ENCODE measurements at regions not wholly inside any gene's neighbourhood (a gene's known extent, or its start where the extent isn't known, plus 50 kb on each side); places are given as distances from the start of the nearest gene placed in this dataset.

DNA sequence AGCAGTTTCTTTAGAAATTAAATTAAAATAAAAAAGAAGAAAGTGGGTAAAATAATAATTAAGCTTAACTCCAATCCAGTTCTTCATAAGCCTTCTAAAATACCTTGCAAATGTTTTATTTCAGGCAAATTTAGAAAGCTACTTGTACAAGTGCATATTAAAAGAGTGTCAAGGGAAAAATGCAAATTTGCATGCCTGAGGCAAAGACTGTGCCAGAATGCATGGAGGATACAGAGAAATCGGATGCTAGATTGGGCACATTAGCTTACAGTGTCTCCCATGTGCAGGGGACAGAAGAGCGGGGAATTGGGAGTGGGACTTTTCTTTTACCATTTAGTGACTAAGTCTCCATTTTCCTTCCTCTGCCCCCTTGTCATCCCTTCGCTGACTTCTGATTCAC is 173.0 kb upstream of the NWD2 start:
- DNase-seq (ENCODE audit: low read depth in 2 of 2) = no peak

DNA sequence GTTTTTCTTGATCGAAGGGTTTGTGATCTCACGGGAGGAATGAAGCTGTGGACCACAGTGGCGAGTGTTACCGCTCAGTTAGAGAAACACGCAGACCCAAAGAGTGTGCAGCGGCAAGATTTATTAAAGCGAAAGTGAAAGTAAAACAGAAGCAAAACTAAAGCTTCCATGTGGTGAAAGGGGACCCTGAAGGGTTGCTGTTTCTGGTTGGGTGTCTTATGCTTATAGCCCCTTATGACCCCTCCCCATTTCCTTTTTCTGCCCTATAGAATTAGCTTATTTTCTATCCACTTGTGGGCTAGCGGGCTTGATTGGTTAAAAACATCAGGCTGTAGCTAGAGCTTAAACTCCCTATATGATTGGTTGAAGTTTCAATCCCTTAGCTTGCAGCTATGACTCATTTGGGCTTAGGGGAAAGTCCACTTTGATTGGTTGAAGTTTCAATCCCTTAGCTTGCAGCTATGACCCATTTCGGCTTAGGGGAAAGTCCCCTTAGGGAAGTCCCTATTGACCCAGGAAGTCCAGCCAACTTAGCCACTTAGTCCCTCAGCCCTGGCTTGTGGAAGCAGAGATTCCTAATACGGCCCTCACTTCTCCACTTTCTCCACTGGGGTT is 171.2 kb upstream of the NWD2 start:
- no peak for DNase-seq (ENCODE audit: low read depth in 2 of 2)

DNA sequence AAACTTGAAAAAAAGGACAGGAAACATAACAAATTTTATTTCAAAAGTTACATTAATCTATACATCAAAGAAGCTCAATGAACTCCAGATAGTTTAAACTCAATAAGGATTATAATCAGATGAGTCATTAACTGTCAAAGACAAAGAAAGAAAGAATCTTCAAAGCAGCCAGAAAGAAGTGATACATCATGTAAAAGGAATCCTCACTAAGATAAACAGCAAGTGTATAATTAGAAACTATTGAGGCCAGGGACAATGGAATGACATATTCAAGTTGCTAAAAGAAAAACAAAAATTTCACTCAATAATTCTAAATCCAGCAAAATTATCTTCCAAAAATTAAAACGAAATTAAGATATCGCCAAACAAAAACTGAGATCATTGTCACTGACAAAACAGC is 161.6 kb upstream of the NWD2 start:
- no peak for DNase-seq (ENCODE audit: low read depth in 2 of 2)

DNA sequence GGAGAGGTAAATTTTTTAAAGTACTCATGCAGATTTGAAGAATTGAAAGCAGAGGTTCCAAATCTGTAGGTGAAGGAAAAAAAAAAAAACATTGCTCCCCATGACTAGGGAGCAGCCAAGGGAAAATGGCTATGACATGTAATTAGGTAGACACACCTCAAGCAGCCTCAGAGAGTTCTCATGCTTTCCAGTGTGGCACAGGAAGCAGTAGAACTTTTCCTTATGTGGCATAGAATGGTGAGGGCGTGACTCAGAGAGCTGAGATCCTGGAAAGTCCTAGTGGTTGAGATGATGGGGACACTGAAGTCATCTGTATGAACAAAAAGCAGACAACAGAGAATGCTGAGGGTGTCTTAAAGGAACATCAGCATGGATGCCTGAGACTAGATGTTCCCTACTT is 148.6 kb upstream of the NWD2 start:
- no peak for DNase-seq (ENCODE audit: low read depth in 2 of 2)

DNA sequence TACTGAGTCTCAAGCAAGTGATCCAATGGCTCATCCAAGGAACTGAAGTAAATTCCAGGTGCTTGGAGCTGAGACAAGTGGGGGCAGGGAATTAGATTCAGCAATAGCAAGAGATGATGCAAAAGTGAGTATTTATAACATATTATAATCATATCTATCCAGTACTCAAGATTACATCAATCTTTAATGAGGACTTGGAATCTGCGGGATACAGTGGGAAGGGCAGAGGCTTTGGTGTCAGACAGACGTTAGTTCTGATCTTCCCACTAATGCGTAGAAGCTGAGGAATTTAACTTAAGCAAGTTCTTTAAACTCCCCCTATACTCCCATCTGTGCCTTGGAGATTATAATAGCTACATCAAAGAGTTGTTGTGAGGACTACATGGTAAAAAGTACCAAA is 143.4 kb upstream of the NWD2 start:
- no peak for DNase-seq (ENCODE audit: low read depth in 2 of 2)

DNA sequence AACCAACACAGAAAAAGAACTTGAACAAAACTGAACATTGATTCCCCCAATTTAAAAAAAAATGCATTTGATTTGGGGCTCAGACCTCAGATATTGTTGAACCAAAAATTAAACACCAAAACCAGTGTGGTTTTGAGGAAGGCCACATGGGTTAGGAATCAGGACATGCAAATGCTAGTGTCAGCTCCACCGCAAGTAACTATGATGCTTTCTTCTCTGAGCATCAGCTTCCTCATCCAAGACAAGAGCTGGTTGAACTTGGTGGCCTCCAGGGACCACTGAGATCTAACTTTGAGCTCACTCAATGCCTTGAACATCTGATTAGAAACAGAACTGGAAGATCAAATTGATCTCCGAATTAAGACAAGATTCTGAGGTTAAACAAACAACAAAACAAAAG is 142.9 kb upstream of the NWD2 start:
- DNase-seq (ENCODE audit: low read depth in 2 of 2) = no peak

DNA sequence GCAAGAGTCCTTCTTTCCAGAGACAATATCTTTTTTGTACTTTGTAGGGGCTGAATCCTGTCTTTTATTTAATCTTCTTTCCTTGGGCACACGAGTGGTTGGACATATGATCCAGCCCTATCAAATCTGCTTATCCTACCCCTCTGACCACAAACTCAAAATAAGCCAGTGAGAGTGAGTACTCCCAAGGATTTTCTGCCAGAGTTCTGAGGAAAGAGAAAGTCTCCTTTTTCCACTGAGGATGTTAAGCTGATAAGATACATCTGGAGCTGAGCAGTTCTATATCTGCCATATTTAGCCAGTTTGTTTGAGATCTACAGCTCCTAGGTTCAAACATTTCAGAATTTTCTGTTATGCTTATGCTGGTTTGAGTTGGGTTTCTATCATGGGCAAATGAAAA is 134.8 kb upstream of the NWD2 start:
- no peak for DNase-seq (ENCODE audit: low read depth in 2 of 2)

DNA sequence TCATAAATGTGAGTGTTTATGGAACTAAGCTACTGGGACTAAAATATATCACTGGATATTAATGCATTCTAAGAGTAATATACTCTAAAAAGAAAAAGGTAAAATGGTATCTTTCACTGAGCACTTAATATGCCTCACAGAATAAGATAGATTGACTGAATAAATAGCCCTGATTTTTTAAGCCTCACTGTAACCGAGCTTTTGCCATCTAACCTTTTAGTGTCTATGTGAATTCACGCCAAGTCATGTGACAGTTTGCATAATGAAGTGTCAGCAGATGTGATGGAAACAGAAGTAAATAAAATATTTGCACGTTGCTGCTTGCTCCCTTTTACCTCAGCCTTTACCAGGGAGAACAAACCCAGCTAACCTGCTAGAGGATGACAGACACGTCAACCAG is 119.7 kb upstream of the NWD2 start:
- no peak for DNase-seq (ENCODE audit: low read depth in 2 of 2)

DNA sequence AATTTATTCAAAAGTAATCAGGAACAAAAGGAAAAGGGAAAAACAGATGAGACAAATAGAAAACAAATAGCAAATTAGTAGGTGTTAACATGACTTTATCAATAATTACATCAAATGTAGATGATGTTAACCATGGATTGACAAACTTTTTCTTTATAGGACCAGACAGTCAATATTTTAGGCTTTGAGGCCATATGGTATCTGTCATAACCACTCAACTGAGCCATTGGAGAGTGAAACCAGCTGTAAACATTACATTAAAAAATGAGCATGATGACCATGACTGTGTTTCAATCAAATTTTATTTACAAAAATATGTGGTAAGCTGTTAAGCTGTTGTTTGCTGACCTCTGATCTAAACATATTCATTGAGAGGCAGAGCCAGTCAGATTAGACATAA is 118.5 kb upstream of the NWD2 start:
- DNase-seq (ENCODE audit: low read depth in 2 of 2) = no peak

DNA sequence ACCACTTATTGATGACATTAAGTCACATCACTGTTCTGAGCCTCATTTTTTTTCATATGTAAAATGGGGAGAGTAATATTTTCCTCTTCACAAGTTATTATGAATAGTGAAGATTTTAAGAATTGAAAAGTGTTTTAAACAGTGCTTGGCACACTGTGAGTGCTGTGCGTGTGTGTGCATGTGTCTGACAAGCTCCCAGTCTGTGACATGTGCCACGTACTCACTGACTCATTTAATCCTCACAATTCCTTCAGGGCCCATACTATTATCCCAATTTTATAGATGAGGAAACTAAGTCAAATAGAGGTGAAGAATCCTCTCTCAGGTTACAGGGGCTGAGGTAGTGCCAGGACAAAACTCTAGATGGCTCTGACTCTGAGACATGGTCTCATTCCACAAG is 114.1 kb upstream of the NWD2 start:
- DNase-seq (ENCODE audit: low read depth in 2 of 2) = no peak

DNA sequence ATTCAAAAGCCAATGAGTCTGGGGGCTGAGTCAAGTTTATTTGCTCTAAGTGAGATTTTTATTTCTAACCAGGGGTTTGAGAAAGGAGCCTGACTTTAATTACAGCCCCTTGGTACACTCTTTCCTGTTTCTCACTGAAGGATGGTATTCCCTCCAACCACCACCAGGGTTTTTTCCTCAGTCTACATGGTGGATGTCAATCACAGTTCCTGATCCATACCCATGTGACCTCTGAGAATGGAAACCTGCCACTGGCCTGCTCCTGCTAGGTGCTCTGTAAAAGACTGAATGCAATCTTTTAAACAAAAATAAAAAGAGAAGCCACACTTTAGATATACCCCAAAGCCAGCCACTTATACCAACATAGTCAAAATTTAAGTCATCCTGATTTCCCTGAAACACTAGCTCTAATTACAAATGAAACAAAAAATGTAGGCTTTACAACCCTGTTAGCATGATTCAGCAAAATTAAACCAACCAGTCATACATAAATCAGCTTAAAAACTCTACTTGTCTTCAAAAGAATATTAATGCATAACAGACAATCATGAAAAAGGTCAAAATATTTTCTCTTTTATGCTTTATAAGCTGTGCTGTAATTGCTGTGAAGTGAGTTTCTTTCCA is 112.1 kb upstream of the NWD2 start:
- no peak for DNase-seq (ENCODE audit: low read depth in 2 of 2)

DNA sequence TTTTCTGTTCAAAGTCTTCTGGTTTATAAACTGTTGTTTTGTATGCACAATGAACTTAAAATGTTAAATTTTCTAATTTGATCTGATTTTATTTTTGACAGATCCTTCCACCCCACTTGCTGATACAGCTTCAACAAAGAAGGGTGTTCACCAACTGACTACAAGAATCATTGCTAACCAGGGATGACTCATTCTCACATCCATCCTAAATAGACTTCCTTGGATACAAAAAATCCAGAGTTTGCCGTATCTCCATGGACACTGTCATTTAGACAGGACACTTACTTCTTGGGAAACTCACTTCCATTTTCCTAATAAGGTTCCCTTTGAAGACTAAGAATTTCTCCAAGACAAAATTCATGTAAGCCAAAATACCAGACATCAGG is 111.6 kb upstream of the NWD2 start:
- no peak for DNase-seq (ENCODE audit: low read depth in 2 of 2)

DNA sequence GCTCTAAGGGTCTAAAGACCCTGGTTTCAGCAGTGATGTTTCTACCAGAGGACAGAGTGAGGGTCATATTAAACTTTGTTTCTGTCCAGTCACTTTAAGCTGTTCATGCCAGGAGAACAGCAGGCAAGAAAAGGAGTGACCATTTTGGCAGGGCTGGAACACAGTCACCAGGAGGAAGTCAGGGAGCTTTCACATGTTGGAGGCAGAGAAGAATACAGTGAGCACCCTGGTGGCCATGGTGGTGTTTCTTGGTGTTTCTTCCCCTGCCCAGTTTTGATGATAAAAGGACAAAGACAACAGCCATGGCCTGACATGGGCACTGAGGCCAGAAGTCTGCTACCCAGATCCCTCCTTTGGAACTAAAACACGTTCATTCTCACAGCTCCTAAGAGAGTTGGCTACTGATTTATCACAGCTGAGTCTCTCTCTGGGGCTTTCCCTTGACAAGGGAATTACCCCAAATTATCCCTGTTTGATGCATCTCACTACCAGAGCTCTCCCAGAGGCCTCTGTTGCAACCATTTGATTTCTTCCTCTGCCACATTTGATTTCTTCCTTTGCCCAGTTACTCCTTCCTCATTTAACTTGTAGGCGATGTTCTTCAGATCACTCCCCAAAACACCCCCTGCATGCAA is 106.4 kb upstream of the NWD2 start:
- DNase-seq (ENCODE audit: low read depth in 2 of 2) = no peak

DNA sequence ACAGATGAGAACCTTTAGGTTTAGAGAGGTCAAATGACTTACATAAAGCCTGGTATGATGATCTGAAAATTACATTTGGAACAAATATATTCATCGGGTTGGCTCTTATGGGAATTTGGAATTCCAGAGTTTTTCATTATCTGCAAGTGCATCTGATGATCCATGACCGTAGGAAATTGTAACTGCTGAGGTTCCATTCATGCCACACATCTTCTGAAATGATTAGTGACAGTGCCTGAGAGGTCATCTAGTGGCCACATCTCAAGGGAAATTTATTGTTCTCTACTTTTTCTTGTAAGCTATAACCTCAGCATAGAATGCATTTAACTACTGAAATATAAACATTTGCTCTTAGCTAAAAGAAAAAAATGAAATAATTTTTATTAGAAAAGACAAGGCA is 105.8 kb upstream of the NWD2 start:
- DNase-seq (ENCODE audit: low read depth in 2 of 2) = no peak

DNA sequence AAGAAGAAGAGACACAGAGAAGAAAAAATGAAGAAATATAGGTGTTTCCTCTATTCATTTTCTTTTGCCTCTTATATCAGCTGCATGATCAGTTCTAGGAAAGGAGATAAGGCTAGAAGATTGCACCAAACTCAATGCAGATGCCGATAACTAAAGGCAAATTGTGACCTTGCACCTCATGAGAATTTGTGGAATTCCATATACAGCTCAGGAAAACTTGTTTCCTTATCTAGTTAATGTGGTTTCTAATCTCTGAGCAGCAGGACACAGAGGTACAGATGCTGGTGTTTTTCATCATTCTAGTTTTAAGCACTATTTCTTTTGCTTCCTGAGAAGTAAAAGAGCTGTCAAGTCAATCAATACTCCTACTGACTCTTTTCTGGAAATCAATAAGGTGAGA is 104.6 kb upstream of the NWD2 start:
- no peak for DNase-seq (ENCODE audit: low read depth in 2 of 2)

DNA sequence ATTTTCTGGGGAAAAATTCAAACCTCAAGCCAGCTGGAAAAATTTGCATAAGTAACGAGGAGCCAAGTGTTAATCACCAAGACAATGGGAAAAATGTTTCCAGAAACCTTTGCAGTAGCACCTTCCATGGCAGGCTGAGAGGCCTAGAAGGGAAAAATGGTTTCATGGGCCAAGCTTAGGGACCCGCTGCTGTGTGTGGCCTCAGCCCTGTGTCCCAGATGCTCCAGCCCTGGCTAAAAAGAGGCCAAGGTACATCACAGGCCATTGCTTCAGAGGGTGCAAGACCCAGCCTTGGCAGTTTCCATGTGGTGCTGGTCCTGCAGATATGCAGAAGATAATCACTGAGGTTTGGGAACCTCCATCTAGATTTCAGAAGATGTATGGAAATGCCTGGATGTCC is 98.3 kb upstream of the NWD2 start:
- DNase-seq (ENCODE audit: low read depth in 2 of 2) = no peak

DNA sequence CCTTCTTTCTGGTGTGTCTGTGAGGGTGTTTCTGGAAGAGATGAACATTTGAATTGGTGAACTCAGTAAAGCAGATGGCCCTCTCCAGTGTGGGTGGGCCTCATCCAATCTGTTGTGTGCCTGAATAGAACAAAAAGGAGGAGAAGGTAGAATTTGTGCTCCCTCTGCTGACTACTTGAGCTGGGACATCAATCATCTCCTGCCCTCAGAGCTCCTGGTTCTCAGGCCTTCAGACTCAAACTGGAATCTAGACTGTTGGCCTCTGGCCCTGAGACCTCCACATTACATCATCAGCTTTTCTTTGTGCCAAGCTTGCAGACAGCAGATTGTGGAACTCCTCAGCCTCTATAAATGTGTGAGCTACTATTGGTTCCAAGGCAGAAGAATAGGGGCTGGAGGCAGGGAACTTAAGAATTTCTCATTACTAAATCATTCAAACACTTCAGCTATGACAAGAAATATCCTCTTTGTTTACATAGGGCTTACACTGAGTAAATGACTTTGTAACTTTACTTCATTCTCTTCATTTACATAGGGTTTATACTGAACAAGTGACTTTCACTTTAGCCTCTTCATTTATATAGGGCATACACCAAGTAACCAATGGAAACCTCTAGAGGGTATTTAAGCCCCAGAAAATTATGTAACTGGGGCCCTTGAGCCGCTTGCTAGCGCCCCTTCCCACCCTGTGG is 86.9 kb upstream of the NWD2 start:
- DNase-seq (ENCODE audit: low read depth in 2 of 2) = no peak

DNA sequence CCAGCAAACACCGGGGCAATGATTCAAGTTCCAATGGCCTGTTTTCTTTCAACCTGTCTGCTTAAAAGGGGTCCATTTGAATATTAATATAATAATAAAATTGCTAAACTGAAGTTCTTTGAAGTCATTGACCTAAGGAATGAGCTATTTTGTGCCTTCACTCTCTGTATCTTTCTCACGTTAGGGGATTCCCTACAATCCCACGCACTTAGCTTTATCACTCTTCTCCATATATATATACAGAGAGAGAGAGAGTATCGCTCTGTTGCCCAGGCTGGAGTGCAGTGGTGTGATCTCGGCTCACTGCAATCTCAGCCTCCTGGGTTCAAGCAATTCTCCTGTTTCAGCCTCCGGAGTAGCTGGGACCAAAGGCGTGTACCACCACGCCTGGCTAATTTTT is 83.9 kb upstream of the NWD2 start:
- DNase-seq (ENCODE audit: low read depth in 2 of 2) = no peak

DNA sequence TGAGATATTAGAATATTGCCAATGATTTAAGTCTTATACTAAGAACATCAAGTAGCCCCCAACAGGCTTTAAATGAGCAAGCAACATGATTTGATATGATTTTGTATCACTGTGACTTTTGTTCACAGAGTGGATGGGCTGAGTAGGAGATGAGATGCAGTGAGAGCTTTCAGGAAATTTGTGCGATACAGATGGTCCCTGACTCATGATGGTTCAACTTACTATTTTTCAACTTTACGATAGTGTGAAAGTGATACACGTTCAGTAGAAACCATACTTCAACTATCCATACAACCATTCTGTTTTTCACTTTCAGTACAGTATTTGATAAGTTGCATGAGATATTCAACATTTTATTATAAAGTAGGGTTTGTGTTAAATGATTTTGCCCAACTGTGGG is 78.7 kb upstream of the NWD2 start:
- DNase-seq (ENCODE audit: low read depth in 2 of 2) = no peak

DNA sequence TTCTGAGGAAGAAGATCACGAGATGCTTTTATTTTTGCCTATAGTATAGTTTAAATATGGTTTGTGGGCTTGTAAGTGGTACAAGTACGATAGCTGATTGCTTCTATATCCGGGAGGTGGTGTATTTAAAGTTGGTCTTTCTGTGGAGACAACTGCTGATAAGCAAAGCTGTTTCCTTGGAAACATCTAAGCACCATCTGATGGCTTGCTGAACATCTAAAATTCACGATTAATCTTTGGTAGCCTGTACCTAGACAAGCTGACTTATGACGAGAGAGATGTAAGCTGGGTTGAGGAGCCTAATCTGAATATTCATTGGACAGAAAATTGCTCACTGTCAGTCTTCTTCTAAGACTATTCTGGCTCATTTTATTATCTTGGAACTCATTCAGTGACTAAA is 74.6 kb upstream of the NWD2 start:
- DNase-seq (ENCODE audit: low read depth in 2 of 2) = no peak

DNA sequence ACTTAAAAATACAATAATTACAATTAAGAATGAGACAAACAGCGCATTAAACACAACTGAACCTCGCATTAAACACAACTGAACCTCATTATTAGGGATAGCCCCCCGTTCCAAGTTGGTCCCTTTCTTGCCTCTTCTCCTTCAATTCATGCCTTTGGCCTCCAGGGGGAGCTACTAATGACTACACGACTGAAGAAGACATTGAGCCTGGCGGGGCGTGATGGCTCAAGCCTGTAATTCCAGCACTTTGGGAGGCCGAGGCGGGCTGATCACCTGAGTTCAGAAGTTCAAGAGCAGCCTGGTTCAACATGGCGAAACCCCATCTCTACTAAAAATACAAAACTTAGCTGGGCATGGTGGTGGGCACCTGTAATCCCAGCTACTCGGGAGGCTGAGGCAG is 56.4 kb upstream of the NWD2 start:
- DNase-seq (ENCODE audit: low read depth in 2 of 2) = no peak

Measured in activated CD8-positive, alpha-beta memory T cell treated with anti-CD3 and anti-CD28 coated beads for 4 hours (primary cell).